ENCODE measurements at regions not wholly inside any gene's neighbourhood (a gene's known extent, or its start where the extent isn't known, plus 50 kb on each side); places are given as distances from the start of the nearest gene placed in this dataset.

- Histone ChIP-seq H3K9me3 (replicated peaks in 1 of 2; ENCODE audit: control insufficient read depth in 1 of 2, insufficient read depth in 1 of 2, low read length in 2 of 2) (no peaks in the 10 kb centered on the region), H4K20me1 (ENCODE audit: insufficient read depth, low read length) (no peaks in the 10 kb centered on the region), H3K27me3 (ENCODE audit: control insufficient read depth in 2 of 2, insufficient read depth in 2 of 2, low read length in 2 of 2) (no peaks in the 10 kb centered on the region), H3K9ac (ENCODE audit: insufficient read depth, low read length, poor library complexity, severe bottlenecking) (no peak overlapping the region), H3K79me2 (ENCODE audit: insufficient read depth, low read length) (no peaks in the 10 kb centered on the region), H3K4me2 (replicated peaks; ENCODE audit: extremely low read depth, low read length, poor library complexity, severe bottlenecking) (no peak overlapping the region), H3K36me3 (replicated peaks in 1 of 2; ENCODE audit: control insufficient read depth in 1 of 2, insufficient read depth in 2 of 2, low read length in 2 of 2) (no peaks in the 10 kb centered on the region), H3K4me3 (replicated peaks in 1 of 3; ENCODE audit: low read depth in 2 of 3, low read length in 3 of 3) (no peak overlapping the region), H2AFZ (ENCODE audit: insufficient read depth, low read depth, low read length, poor library complexity, severe bottlenecking) (no peak overlapping the region), H3K4me1 (ENCODE audit: control insufficient read depth in 1 of 2, insufficient read depth in 2 of 2, low read length in 2 of 2) (peaks cover 15 to 18% of the 10 kb centered on the region in 2 donors), H3K27ac (ENCODE audit: low read depth in 1 of 2, low read length in 2 of 2) (no peak overlapping the region)
- no peak for TF ChIP-seq CTCF (IDR thresholded peaks at IDR 0.05)
- H3K4me1 Mint-ChIP-seq = peaks cover 17% of the 10 kb centered on the region
- intact Hi-C loops (cut with micrococcal nuclease) = no loop called here
- H3K27ac Mint-ChIP-seq = peak overlapping the region in 1 of 7 donors; percentile 36
- H3K9me3 Mint-ChIP-seq = peaks cover 0 to 2% (median 0%) of the 10 kb centered on the region in 7 donors
- H3K4me3 Mint-ChIP-seq = no peak overlapping the region
- no peaks in the 10 kb centered on the region for H3K36me3 Mint-ChIP-seq
- DNase-seq = no peak
- H3K27me3 Mint-ChIP-seq (ENCODE audit: low read depth in 3 of 3) = peaks cover 2 to 8% (median 3%) of the 10 kb centered on the region in 3 donors
- WGBS (ENCODE audit: insufficient coverage) = no CpG with 5 or more reads among the region's 2 CpGs
Observed at GRCh38 chr2:88843651-88844050, 152.2 kb downstream of the RPIA start.

- Histone ChIP-seq H3K4me2 (replicated peaks; ENCODE audit: extremely low read depth, low read length, poor library complexity, severe bottlenecking) (no peak overlapping the region), H3K4me3 (replicated peaks in 1 of 3; ENCODE audit: low read depth in 2 of 3, low read length in 3 of 3) (no peak overlapping the region), H2AFZ (ENCODE audit: insufficient read depth, low read depth, low read length, poor library complexity, severe bottlenecking) (no peak overlapping the region), H3K9me3 (replicated peaks in 1 of 2; ENCODE audit: control insufficient read depth in 1 of 2, insufficient read depth in 1 of 2, low read length in 2 of 2) (no peaks in the 10 kb centered on the region), H3K36me3 (replicated peaks in 1 of 2; ENCODE audit: control insufficient read depth in 1 of 2, insufficient read depth in 2 of 2, low read length in 2 of 2) (no peaks in the 10 kb centered on the region), H3K79me2 (ENCODE audit: insufficient read depth, low read length) (no peaks in the 10 kb centered on the region), H3K9ac (ENCODE audit: insufficient read depth, low read length, poor library complexity, severe bottlenecking) (no peak overlapping the region), H3K27me3 (ENCODE audit: control insufficient read depth in 2 of 2, insufficient read depth in 2 of 2, low read length in 2 of 2) (no peaks in the 10 kb centered on the region), H4K20me1 (ENCODE audit: insufficient read depth, low read length) (no peaks in the 10 kb centered on the region), H3K27ac (ENCODE audit: low read depth in 1 of 2, low read length in 2 of 2) (no peak overlapping the region), H3K4me1 (ENCODE audit: control insufficient read depth in 1 of 2, insufficient read depth in 2 of 2, low read length in 2 of 2) (peaks cover 6 to 8% of the 10 kb centered on the region in 2 donors)
- no peak for TF ChIP-seq CTCF (IDR thresholded peaks at IDR 0.05)
- Mint-ChIP-seq H3K4me1 (peaks cover 8% of the 10 kb centered on the region), H3K27ac (peak overlapping the region in 1 of 7 donors; percentile 16), H3K9me3 (peaks cover 0 to 2% (median 0%) of the 10 kb centered on the region in 7 donors), H3K4me3 (no peak overlapping the region), H3K27me3 (ENCODE audit: low read depth in 3 of 3) (peaks cover 2 to 8% (median 7%) of the 10 kb centered on the region in 3 donors), H3K36me3 (no peaks in the 10 kb centered on the region)
- intact Hi-C loops (cut with micrococcal nuclease) = no loop called here
- WGBS (ENCODE audit: insufficient coverage) = 100% methylated on average over 1 of the region's 3 CpGs
- no peak for DNase-seq
Observed at GRCh38 chr2:88844960-88845359, 153.5 kb downstream of the RPIA start.

Measured in CD14-positive monocyte (primary cell).